Adrenal gland (tissue), 5 donors: ENCODE measurements at regions not wholly inside any gene's neighbourhood (a gene's known extent, or its start where the extent isn't known, plus 50 kb on each side); places are given as distances from the start of the nearest gene placed in this dataset.

Source experiments
- CTCF ChIP-seq, 6 experiments: fragments of 450-650 bp in 4 of 6; fragments of 200-600 bp in 2 of 6; sonication (generic) in 1 of 6; IDR thresholded peaks; 1 replicate in 5 of 6; 2 replicates in 1 of 6; pipeline versions ENCODE4 v1.5.1 to v1.8.0; 2016 to 2021; ENCODE audit warnings: antibody characterized with exemption in 6 of 6, mild to moderate bottlenecking in 2 of 6, moderate library complexity in 1 of 6
- POLR2A ChIP-seq, 2 donors: fragments of 450-650 bp; IDR thresholded peaks; one replicate each; pipeline ENCODE4 v1.6.1; 2017; ENCODE audit warnings: antibody characterized with exemption in 2 of 2, mild to moderate bottlenecking in 2 of 2, moderate library complexity in 1 of 2
- donor health status: DM: no; HTN: no; CAD: no.

GRCh38 chr7:15081891-15082290, 179.3 kb upstream of the DGKB start:
- TF ChIP-seq CTCF (IDR thresholded peaks at IDR 0.05) (no peak), POLR2A (IDR thresholded peaks at IDR 0.05) (no peak)
